ENCODE measurements at regions not wholly inside any gene's neighbourhood (a gene's known extent, or its start where the extent isn't known, plus 50 kb on each side); places are given as distances from the start of the nearest gene placed in this dataset.

DNA sequence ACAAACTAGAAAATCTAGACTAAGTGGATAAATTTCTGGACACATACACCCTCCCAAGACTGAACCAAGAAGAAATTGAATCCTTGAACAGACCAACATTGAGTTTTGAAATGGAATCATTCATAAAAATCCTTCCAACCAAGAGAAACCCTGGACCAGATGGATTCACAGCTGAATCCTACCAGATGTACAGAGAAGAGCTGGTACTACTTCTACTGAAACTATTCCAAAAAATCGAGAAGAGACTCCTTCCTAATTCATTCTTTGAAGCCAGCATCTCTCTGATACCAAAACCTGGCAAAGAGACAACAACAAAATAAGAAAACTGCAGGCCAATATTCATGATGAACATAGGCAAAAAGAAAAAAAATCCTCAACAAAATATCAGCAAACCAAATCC lies 227.4 kb downstream of the RPAP3 start:
- TF ChIP-seq, protein P1, sequence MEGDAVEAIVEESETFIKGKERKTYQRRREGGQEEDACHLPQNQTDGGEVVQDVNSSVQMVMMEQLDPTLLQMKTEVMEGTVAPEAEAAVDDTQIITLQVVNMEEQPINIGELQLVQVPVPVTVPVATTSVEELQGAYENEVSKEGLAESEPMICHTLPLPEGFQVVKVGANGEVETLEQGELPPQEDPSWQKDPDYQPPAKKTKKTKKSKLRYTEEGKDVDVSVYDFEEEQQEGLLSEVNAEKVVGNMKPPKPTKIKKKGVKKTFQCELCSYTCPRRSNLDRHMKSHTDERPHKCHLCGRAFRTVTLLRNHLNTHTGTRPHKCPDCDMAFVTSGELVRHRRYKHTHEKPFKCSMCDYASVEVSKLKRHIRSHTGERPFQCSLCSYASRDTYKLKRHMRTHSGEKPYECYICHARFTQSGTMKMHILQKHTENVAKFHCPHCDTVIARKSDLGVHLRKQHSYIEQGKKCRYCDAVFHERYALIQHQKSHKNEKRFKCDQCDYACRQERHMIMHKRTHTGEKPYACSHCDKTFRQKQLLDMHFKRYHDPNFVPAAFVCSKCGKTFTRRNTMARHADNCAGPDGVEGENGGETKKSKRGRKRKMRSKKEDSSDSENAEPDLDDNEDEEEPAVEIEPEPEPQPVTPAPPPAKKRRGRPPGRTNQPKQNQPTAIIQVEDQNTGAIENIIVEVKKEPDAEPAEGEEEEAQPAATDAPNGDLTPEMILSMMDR (IDR thresholded peaks at IDR 0.05; ENCODE audit: low read depth, low read length): no peak
- TF ChIP-seq POLR2A (IDR thresholded peaks at IDR 0.05; ENCODE audit: extremely low read depth, insufficient read length) (no peak), MYC (IDR thresholded peaks at IDR 0.05; ENCODE audit: low read depth, low read length) (no peak)
- TF ChIP-seq, protein P2, sequence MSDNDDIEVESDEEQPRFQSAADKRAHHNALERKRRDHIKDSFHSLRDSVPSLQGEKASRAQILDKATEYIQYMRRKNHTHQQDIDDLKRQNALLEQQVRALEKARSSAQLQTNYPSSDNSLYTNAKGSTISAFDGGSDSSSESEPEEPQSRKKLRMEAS (IDR thresholded peaks at IDR 0.05; ENCODE audit: low read depth, low read length): no peak

Data from NB4 (cell line).